Parathyroid adenoma (tissue), 2 donors: ENCODE measurements at regions not wholly inside any gene's neighbourhood (a gene's known extent, or its start where the extent isn't known, plus 50 kb on each side); places are given as distances from the start of the nearest gene placed in this dataset.
"Not testable (repeated sequence)": the region's sequence is repeated elsewhere in the genome, so short reads cannot be mapped to it uniquely, and the experiment has no call there.

Experiments
- H2AFZ ChIP-seq: fragments of 300-600 bp; sonication (generic); one replicate; pipeline ENCODE4 v1.7.0; 2017; ENCODE audit warnings: antibody characterized with exemption, mild to moderate bottlenecking
- H3K27ac ChIP-seq: fragments of 300-600 bp; sonication (generic); one replicate; pipeline ENCODE4 v1.7.0; 2017
- H3K27me3 ChIP-seq: fragments of 300-600 bp; sonication (generic); one replicate; pipeline ENCODE4 v1.7.0; 2017; ENCODE audit warnings: low read length; ENCODE audit not compliant: control insufficient read depth, insufficient read depth
- H3K36me3 ChIP-seq: fragments of 300-600 bp; sonication (generic); one replicate; pipeline ENCODE4 v1.7.0; 2017; ENCODE audit warnings: low read length; ENCODE audit not compliant: control insufficient read depth, insufficient read depth
- H3K4me1 ChIP-seq: fragments of 300-600 bp; sonication (generic); one replicate; pipeline ENCODE4 v1.7.0; 2017; ENCODE audit warnings: control low read depth
- H3K4me2 ChIP-seq: fragments of 300-600 bp; sonication (generic); one replicate; pipeline ENCODE4 v1.7.0; 2017; ENCODE audit warnings: low read length
- H3K4me3 ChIP-seq: fragments of 300-600 bp; sonication (generic); one replicate; pipeline ENCODE4 v1.7.0; 2017; ENCODE audit warnings: low read depth, low read length
- H3K79me2 ChIP-seq: fragments of 300-600 bp; sonication (generic); one replicate; pipeline ENCODE4 v1.7.0; 2017; ENCODE audit warnings: control low read depth
- H3K9ac ChIP-seq: fragments of 300-600 bp; sonication (generic); one replicate; pipeline ENCODE4 v1.7.0; 2017; ENCODE audit warnings: mild to moderate bottlenecking
- H3K9me3 ChIP-seq: fragments of 300-600 bp; sonication (generic); one replicate; pipeline ENCODE4 v1.7.0; 2017; ENCODE audit warnings: low read length; ENCODE audit not compliant: control insufficient read depth
- TF ChIP-seq, protein P1 (sequence below): fragments of 300-600 bp; sonication (generic); IDR thresholded peaks from one replicate; pipeline ENCODE4 v1.7.0; 2017; ENCODE audit warnings: antibody characterized with exemption, mild to moderate bottlenecking
- donor health status: primary hyperparathyroidism.

DNA sequence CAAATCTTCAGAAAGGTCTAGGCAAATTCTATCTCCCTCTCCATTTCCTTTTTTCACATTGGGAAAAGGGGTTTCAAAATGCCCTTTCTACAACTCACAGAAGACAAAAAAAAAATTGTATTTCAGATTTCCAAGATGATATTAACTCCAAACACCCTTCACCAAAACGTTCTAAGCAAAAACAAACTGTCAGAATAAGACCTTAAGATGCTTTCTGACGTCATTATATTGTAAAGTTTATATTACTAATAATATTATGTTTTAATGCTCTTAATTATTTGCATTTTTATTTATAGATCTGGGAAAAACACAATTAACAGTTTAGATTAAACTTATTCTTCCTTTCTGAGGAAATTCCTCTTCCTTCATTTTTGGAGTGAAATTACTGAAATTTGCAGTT lies 624.2 kb downstream of the GALC start:
- no peak overlapping the region for H3K4me2 ChIP-seq
- H3K79me2 ChIP-seq: no peaks in the 10 kb centered on the region
- TF ChIP-seq, protein P1, sequence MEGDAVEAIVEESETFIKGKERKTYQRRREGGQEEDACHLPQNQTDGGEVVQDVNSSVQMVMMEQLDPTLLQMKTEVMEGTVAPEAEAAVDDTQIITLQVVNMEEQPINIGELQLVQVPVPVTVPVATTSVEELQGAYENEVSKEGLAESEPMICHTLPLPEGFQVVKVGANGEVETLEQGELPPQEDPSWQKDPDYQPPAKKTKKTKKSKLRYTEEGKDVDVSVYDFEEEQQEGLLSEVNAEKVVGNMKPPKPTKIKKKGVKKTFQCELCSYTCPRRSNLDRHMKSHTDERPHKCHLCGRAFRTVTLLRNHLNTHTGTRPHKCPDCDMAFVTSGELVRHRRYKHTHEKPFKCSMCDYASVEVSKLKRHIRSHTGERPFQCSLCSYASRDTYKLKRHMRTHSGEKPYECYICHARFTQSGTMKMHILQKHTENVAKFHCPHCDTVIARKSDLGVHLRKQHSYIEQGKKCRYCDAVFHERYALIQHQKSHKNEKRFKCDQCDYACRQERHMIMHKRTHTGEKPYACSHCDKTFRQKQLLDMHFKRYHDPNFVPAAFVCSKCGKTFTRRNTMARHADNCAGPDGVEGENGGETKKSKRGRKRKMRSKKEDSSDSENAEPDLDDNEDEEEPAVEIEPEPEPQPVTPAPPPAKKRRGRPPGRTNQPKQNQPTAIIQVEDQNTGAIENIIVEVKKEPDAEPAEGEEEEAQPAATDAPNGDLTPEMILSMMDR: no peak
- no peak overlapping the region for H3K9ac ChIP-seq
- no peaks in the 10 kb centered on the region for H3K27me3 ChIP-seq
- no peak overlapping the region for H3K4me3 ChIP-seq
- no peaks in the 10 kb centered on the region for H3K4me1 ChIP-seq
- H3K36me3 ChIP-seq: no peaks in the 10 kb centered on the region
- H3K9me3 ChIP-seq: no peaks in the 10 kb centered on the region
- no peak overlapping the region for H3K27ac ChIP-seq
- no peak overlapping the region for H2AFZ ChIP-seq

DNA sequence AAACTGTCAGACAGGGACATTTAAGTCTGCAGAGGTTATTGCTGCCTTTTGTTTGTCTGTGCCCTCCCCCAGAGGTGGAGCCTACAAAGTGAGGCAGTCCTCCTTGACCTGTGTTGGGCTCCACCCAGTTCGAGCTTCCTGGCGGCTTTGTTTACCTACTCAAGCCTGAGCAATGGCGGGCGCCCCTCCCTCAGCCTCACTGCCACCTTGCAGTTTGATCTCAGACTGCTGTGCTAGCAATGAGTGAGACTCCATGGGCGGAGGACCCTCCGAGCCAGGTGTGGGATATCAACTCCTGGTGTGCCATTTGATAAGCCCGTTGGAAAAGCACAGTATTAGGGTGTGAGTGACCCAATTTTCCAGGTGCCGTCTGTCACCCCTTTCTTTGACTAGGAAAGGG lies 632.7 kb downstream of the GALC start:
- not testable (repeated sequence) for H3K4me2 ChIP-seq, H3K4me1 ChIP-seq, H3K9ac ChIP-seq, H3K79me2 ChIP-seq, H3K27me3 ChIP-seq, H3K4me3 ChIP-seq, H3K36me3 ChIP-seq, H3K27ac ChIP-seq, H3K9me3 ChIP-seq, H2AFZ ChIP-seq

DNA sequence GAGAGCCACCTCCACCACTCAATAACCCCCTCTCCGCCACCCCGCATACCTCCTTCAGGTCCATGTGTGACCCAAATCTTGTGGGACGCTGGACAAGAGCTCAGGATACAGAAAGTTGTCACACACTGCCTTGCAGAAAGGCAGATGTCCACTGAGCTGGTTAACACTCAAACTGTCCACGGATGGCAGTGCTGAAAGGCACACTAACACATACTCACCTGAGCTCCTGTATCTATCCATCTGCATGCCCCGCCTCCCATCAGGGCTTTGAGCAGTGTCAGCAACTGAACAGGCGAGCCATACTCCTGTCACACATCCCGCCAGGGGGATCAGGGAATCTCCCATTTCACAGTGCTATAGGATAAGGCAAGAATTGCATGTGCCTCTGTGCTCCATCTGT lies 642.0 kb downstream of the GALC start:
- H3K36me3 ChIP-seq: no peaks in the 10 kb centered on the region
- no peaks in the 10 kb centered on the region for H3K27me3 ChIP-seq
- H3K4me3 ChIP-seq: no peak overlapping the region
- H3K9ac ChIP-seq: no peak overlapping the region
- H3K9me3 ChIP-seq: no peaks in the 10 kb centered on the region
- TF ChIP-seq, protein P1: no peak
- no peaks in the 10 kb centered on the region for H3K79me2 ChIP-seq
- H3K27ac ChIP-seq: no peak overlapping the region
- no peak overlapping the region for H3K4me2 ChIP-seq
- no peaks in the 10 kb centered on the region for H3K4me1 ChIP-seq
- no peak overlapping the region for H2AFZ ChIP-seq

DNA sequence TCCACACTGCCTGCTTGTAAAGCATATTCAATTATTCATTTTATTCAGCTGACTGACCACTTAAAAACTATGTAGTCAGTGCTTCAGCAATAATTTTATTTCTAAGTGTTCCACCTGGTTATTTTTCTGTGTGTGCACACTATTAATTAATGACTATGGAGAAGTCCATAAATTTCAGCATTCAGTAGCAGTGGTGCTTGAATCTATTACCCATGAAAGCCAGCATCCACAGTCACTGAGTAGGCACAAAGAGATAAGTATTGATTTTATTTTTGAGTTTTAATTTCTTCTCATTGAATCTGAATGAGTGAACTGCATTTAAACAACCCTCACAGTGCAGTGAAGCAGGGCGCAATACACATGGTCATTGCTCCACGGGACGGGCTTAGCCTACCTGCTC lies 643.1 kb downstream of the GALC start:
- TF ChIP-seq, protein P1: no peak
- Histone ChIP-seq H3K9ac (no peak overlapping the region), H2AFZ (no peak overlapping the region), H3K9me3 (no peaks in the 10 kb centered on the region), H3K4me2 (no peak overlapping the region), H3K4me1 (no peaks in the 10 kb centered on the region), H3K27me3 (no peaks in the 10 kb centered on the region), H3K4me3 (no peak overlapping the region), H3K79me2 (no peaks in the 10 kb centered on the region), H3K27ac (no peak overlapping the region), H3K36me3 (no peaks in the 10 kb centered on the region)

DNA sequence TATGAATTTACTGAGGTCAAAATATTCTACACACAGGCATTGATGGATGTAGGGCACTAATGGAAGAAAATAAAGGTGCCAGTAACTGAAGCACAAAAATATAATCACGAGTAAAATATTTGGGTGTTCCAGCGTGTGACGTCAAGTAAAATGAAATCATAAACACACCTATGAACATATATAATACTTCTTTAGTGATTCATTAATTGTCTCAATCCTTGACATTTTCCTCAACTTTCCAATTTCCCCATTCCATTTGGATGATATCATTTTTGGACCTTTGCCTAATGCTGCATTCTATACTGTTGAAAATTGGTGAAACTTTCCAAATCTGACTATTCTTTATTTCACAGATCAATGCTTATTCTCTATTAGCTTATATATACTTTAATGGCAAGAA lies 649.3 kb downstream of the GALC start:
- H3K79me2 ChIP-seq: no peaks in the 10 kb centered on the region
- no peak overlapping the region for H3K9ac ChIP-seq
- no peaks in the 10 kb centered on the region for H3K4me1 ChIP-seq
- H3K27me3 ChIP-seq: no peaks in the 10 kb centered on the region
- H3K36me3 ChIP-seq: no peaks in the 10 kb centered on the region
- TF ChIP-seq, protein P1: no peak
- H3K9me3 ChIP-seq: no peaks in the 10 kb centered on the region
- no peak overlapping the region for H3K27ac ChIP-seq
- no peak overlapping the region for H3K4me3 ChIP-seq
- H3K4me2 ChIP-seq: no peak overlapping the region
- no peak overlapping the region for H2AFZ ChIP-seq
